Activated B cell treated with CpG ODN at 0.5 μM for 24 hours (primary cell): ENCODE measurements at regions not wholly inside any gene's neighbourhood (a gene's known extent, or its start where the extent isn't known, plus 50 kb on each side); places are given as distances from the start of the nearest gene placed in this dataset.
"Not testable (repeated sequence)": the region's sequence is repeated elsewhere in the genome, so short reads cannot be mapped to it uniquely, and the experiment has no call there.

Experiments used
- ATAC-seq: fragments of 200-7000 bp; cut with Tn5 transposase; one replicate; pipeline ENCODE4 v1.10.0; 2021; ENCODE audit warnings: low read depth, mild to moderate bottlenecking, moderate library complexity
- CTCF ChIA-PET: fragments of 350-600 bp; sonication (Branson Sonifier 250); formaldehyde crosslinking; loops from one replicate; lab custom pipeline; 2021; ENCODE audit warnings: antibody characterized with exemption; lab: Charles Lee
- POLR2A ChIA-PET: fragments of 350-600 bp; sonication (Branson Sonifier 250); formaldehyde crosslinking; loops from one replicate; lab custom pipeline; 2021; ENCODE audit warnings: antibody characterized with exemption; lab: Charles Lee
- DNase-seq: peaks from one replicate; pipeline ENCODE4 v3.0.0; 2022
- H3K27ac Mint-ChIP-seq: one replicate; pipeline ENCODE4 v1.8.0; 2020; ENCODE audit warnings: mixed read lengths
- H3K27me3 Mint-ChIP-seq: one replicate; pipeline ENCODE4 v1.8.0; 2021; ENCODE audit warnings: mixed read lengths
- H3K36me3 Mint-ChIP-seq: one replicate; pipeline ENCODE4 v1.8.0; 2021; ENCODE audit warnings: low read depth, mixed read lengths
- H3K4me1 Mint-ChIP-seq: one replicate; pipeline ENCODE4 v1.8.0; 2021; ENCODE audit warnings: mixed read lengths
- H3K4me3 Mint-ChIP-seq: one replicate; pipeline ENCODE4 v1.8.0; 2020; ENCODE audit warnings: mild to moderate bottlenecking, mixed read lengths
- H3K9me3 Mint-ChIP-seq: one replicate; pipeline ENCODE4 v1.8.0; 2020; ENCODE audit warnings: mixed read lengths
- intact Hi-C: fragments of 100-400 bp; cut with micrococcal nuclease; formaldehyde crosslinking; loops from one replicate; pipeline ENCODE4 v1.15.1; 2024

GRCh38 chr15:84154314-84154713 lies 81.3 kb upstream of the GOLGA6L4 start:
- H3K4me3 Mint-ChIP-seq, H3K9me3 Mint-ChIP-seq, H3K27ac Mint-ChIP-seq, H3K36me3 Mint-ChIP-seq, ATAC-seq, CTCF ChIA-PET, DNase-seq, H3K27me3 Mint-ChIP-seq, H3K4me1 Mint-ChIP-seq, POLR2A ChIA-PET, intact Hi-C loops: not testable (repeated sequence)

GRCh38 chr15:84154787-84155186 lies 80.8 kb upstream of the GOLGA6L4 start:
- ATAC-seq, H3K27me3 Mint-ChIP-seq, H3K4me3 Mint-ChIP-seq, intact Hi-C loops, H3K9me3 Mint-ChIP-seq, H3K27ac Mint-ChIP-seq, DNase-seq, H3K36me3 Mint-ChIP-seq, CTCF ChIA-PET, H3K4me1 Mint-ChIP-seq, POLR2A ChIA-PET: not testable (repeated sequence)

- H3K27ac Mint-ChIP-seq, H3K4me1 Mint-ChIP-seq, DNase-seq, H3K9me3 Mint-ChIP-seq, ATAC-seq, H3K36me3 Mint-ChIP-seq, H3K4me3 Mint-ChIP-seq, H3K27me3 Mint-ChIP-seq, CTCF ChIA-PET, POLR2A ChIA-PET, intact Hi-C loops: not testable (repeated sequence)
These were observed 79.6 kb upstream of the GOLGA6L4 start for GRCh38 chr15:84155792-84156587.

- H3K4me1 Mint-ChIP-seq, H3K9me3 Mint-ChIP-seq, intact Hi-C loops, CTCF ChIA-PET, H3K36me3 Mint-ChIP-seq, H3K27me3 Mint-ChIP-seq, POLR2A ChIA-PET, H3K4me3 Mint-ChIP-seq, DNase-seq, ATAC-seq, H3K27ac Mint-ChIP-seq: not testable (repeated sequence)
These were observed 79.1 kb upstream of the GOLGA6L4 start for GRCh38 chr15:84156588-84156840.

DNA sequence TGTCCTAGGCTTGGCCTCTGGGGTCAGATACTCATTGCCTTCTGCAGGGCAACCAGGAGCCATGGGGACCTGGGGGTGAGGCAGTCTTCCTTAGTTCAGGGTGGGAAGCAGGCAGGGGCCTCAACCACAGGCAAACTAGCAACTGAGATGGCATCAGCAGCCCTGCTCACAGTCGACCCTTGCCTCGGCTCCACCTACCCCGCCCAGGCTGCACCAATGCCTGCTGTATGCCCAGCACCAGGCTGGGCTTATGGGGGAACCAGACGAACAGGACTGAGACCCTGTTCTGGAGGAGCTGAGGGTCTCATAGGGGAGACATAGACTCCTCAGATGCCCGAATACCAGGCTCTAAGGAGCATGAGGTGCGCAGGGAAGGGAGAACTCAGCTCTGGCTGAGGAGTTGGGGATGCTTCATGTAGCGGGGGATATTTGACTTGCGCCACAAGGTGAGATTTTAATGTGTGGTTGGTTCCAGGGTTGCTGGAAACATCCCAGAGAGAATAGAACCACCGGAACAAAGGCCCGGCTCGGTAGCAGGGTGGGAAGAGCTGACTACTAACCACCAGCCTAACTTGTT lies 78.4 kb upstream of the GOLGA6L4 start:
- CTCF ChIA-PET, H3K9me3 Mint-ChIP-seq, ATAC-seq, H3K36me3 Mint-ChIP-seq, H3K27ac Mint-ChIP-seq, DNase-seq, H3K27me3 Mint-ChIP-seq, H3K4me1 Mint-ChIP-seq, intact Hi-C loops, H3K4me3 Mint-ChIP-seq, POLR2A ChIA-PET: not testable (repeated sequence)

GRCh38 chr15:84157857-84158256 lies 77.7 kb upstream of the GOLGA6L4 start:
- H3K36me3 Mint-ChIP-seq, CTCF ChIA-PET, H3K4me3 Mint-ChIP-seq, H3K9me3 Mint-ChIP-seq, H3K27ac Mint-ChIP-seq, POLR2A ChIA-PET, DNase-seq, ATAC-seq, intact Hi-C loops, H3K4me1 Mint-ChIP-seq, H3K27me3 Mint-ChIP-seq: not testable (repeated sequence)

GRCh38 chr15:84159346-84160269 lies 76.0 kb upstream of the GOLGA6L4 start:
- POLR2A ChIA-PET, ATAC-seq, DNase-seq, intact Hi-C loops, H3K27ac Mint-ChIP-seq, H3K4me1 Mint-ChIP-seq, H3K27me3 Mint-ChIP-seq, CTCF ChIA-PET, H3K9me3 Mint-ChIP-seq, H3K36me3 Mint-ChIP-seq, H3K4me3 Mint-ChIP-seq: not testable (repeated sequence)

DNA sequence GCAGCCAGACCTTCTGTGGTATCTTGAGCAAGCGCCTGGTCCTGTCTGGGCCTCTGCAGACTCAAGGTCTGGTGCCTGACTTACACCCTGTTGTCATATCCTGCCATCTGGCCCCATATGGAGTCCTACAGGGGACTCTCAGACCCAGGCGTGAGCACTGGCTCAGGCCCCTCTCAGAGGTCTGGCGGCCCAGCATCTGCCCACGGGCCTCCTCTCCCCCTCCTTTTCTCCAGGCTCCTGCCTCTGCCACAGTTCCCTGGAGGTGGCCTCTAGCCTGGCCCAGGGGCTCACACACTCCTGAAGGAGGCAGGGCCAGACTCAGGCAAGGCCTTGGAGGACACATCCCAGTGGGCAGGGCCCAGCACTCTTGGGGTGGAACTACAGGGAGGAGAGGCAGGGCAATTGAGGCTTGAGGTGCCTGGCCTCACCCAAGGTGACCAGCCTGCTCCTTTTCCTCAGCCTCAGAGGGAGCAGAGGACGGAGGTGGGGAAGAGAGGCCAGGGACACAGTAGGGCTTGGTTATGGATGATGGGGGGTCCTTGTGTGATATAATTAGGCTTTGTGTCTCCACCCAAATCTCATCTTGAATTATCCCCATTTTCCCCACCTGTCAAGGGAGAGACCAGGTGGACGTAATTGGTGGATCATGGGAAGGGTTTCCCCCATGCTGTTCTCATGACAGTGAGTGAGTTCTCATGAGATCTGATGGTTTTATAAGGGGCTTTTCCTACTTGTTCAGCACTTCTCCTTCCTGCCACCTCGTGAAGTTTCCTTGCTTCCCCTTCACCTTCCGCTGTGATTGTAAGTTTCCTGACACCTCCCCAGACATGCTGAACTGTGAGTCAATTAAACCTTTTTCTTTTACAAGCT lies 70.9 kb upstream of the GOLGA6L4 start:
- CTCF ChIA-PET, H3K4me3 Mint-ChIP-seq, DNase-seq, H3K4me1 Mint-ChIP-seq, H3K27ac Mint-ChIP-seq, H3K36me3 Mint-ChIP-seq, POLR2A ChIA-PET, intact Hi-C loops, ATAC-seq, H3K9me3 Mint-ChIP-seq, H3K27me3 Mint-ChIP-seq: not testable (repeated sequence)

DNA sequence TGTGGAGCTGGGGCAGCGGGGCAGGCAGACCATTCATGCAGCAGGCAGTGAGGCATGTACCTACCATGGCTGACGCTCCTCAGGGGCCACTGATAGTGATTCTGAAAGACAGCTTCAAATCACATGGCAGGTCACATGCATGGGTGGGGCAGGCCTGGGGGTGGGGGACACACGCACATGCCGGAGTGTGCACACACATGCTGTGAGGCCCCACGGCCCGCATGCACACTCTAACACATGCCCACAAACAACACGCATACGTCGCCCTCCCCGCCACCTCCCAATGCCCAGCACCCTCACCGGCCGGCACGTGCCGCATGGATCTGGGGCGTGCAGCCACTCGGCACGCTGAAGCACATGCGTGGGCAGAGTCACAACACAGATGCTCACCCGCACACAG lies 65.5 kb upstream of the GOLGA6L4 start:
- H3K36me3 Mint-ChIP-seq, H3K27ac Mint-ChIP-seq, CTCF ChIA-PET, H3K4me1 Mint-ChIP-seq, POLR2A ChIA-PET, H3K4me3 Mint-ChIP-seq, H3K9me3 Mint-ChIP-seq, H3K27me3 Mint-ChIP-seq, DNase-seq, intact Hi-C loops, ATAC-seq: not testable (repeated sequence)

DNA sequence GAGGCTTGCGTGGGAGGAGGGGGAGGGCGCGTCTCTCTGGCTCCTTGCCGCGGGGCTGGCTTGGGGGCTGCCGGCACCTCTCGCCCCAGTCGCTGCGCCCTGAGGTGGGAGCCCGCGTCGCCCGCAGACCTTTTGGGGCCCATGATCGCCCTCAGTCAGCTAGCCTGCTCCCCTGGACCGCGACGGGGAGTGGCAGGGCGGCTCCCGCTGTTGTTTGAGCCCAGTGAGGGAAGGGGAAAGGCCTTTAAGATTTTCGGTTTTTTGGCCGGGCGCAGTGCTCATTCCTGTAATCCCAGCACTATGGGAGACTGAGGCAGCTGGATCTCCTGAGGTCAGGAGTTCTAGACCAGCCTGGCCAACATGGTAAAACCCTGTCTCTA lies 62.4 kb upstream of the GOLGA6L4 start:
- DNase-seq, H3K9me3 Mint-ChIP-seq, H3K4me1 Mint-ChIP-seq, POLR2A ChIA-PET, H3K4me3 Mint-ChIP-seq, CTCF ChIA-PET, H3K36me3 Mint-ChIP-seq, intact Hi-C loops, H3K27me3 Mint-ChIP-seq, H3K27ac Mint-ChIP-seq, ATAC-seq: not testable (repeated sequence)
